IPS DF 6.9 (cell line): ENCODE measurements at regions not wholly inside any gene's neighbourhood (a gene's known extent, or its start where the extent isn't known, plus 50 kb on each side); places are given as distances from the start of the nearest gene placed in this dataset.
"Not testable (repeated sequence)": the region's sequence is repeated elsewhere in the genome, so short reads cannot be mapped to it uniquely, and the experiment has no call there.

ENCODE experiments used
- DNase-seq: peaks from one replicate; pipeline ENCODE4 v3.0.0-alpha.2; 2013; ENCODE audit warnings: low read depth, low spot score
- H3K27ac ChIP-seq: one replicate; pipeline ENCODE4 v1.5.1; 2013; ENCODE audit warnings: low read length, control low read depth
- H3K27me3 ChIP-seq: 2 replicates; pipeline ENCODE4 v1.6.1; 2013; ENCODE audit warnings: mild to moderate bottlenecking, low read length; ENCODE audit not compliant: control insufficient read depth, insufficient read depth
- H3K36me3 ChIP-seq: 2 replicates; pipeline ENCODE4 v1.6.1; 2013; ENCODE audit warnings: low read length; ENCODE audit not compliant: control insufficient read depth, insufficient read depth
- H3K4me1 ChIP-seq: 2 replicates; pipeline ENCODE4 v1.6.1; 2013; ENCODE audit warnings: low read length; ENCODE audit not compliant: control insufficient read depth, insufficient read depth
- H3K4me3 ChIP-seq: 2 replicates; pipeline ENCODE4 v1.5.1; 2013; ENCODE audit warnings: mild to moderate bottlenecking, low read length
- H3K9me3 ChIP-seq: 2 replicates; pipeline ENCODE4 v1.6.1; 2013; ENCODE audit warnings: low read length, inconsistent platforms; ENCODE audit not compliant: control insufficient read depth, insufficient read depth
- WGBS: extraction: QIAGEN DNeasy Blood & Tissue Kit; methylation state at CpG from one replicate; pipeline ENCODE4 v1.1.7; 2013; ENCODE audit warnings: mixed read lengths, missing lambda C conversion rate; ENCODE audit not compliant: insufficient read length, insufficient coverage; 5-methylcytosine and 5-hydroxymethylcytosine counted together

- no peaks in the 10 kb centered on the region for H3K36me3 ChIP-seq
- no peaks in the 10 kb centered on the region for H3K4me1 ChIP-seq
- no peak overlapping the region for H3K4me3 ChIP-seq
- no peak overlapping the region for H3K27ac ChIP-seq
- WGBS, result no CpG with 5 or more reads among the region's 4 CpGs
- no peak for DNase-seq
- H3K9me3 ChIP-seq, result no peaks in the 10 kb centered on the region
- H3K27me3 ChIP-seq, result no peaks in the 10 kb centered on the region
Measured at GRCh38 chr10:25849988-25850387, 84.0 kb upstream of the MYO3A start.

- H3K27me3 ChIP-seq, result no peaks in the 10 kb centered on the region
- no peaks in the 10 kb centered on the region for H3K36me3 ChIP-seq
- DNase-seq, result no peak
- no peak overlapping the region for H3K4me3 ChIP-seq
- no peak overlapping the region for H3K27ac ChIP-seq
- no peaks in the 10 kb centered on the region for H3K4me1 ChIP-seq
- no peaks in the 10 kb centered on the region for H3K9me3 ChIP-seq
- WGBS, result no CpG with 5 or more reads among the region's 7 CpGs
Measured at GRCh38 chr10:25851548-25851947, 82.5 kb upstream of the MYO3A start.

GRCh38 chr10:25852364-25852941 is 81.6 kb upstream of the MYO3A start:
- H3K27ac ChIP-seq, result no peak overlapping the region
- no peaks in the 10 kb centered on the region for H3K36me3 ChIP-seq
- H3K4me1 ChIP-seq, result no peaks in the 10 kb centered on the region
- no peak for DNase-seq
- H3K27me3 ChIP-seq, result no peaks in the 10 kb centered on the region
- H3K4me3 ChIP-seq, result no peak overlapping the region
- no CpG with 5 or more reads among the region's 8 CpGs for WGBS
- no peaks in the 10 kb centered on the region for H3K9me3 ChIP-seq

- no peaks in the 10 kb centered on the region for H3K4me1 ChIP-seq
- DNase-seq, result no peak
- no CpG with 5 or more reads among the region's 3 CpGs for WGBS
- H3K36me3 ChIP-seq, result no peaks in the 10 kb centered on the region
- H3K27ac ChIP-seq, result no peak overlapping the region
- no peak overlapping the region for H3K4me3 ChIP-seq
- no peaks in the 10 kb centered on the region; the same call in 1 of the 2 replicates for H3K9me3 ChIP-seq
- H3K27me3 ChIP-seq, result no peaks in the 10 kb centered on the region
Measured at GRCh38 chr10:25858076-25858475, 76.0 kb upstream of the MYO3A start.

GRCh38 chr10:25865267-25865666 is 68.8 kb upstream of the MYO3A start:
- H3K9me3 ChIP-seq, result no peaks in the 10 kb centered on the region; the same call in 1 of the 2 replicates
- H3K27ac ChIP-seq, result no peak overlapping the region
- H3K27me3 ChIP-seq, result no peaks in the 10 kb centered on the region
- H3K36me3 ChIP-seq, result no peaks in the 10 kb centered on the region
- H3K4me3 ChIP-seq, result no peak overlapping the region
- DNase-seq, result no peak
- no peaks in the 10 kb centered on the region for H3K4me1 ChIP-seq

GRCh38 chr10:25867321-25867720 is 66.7 kb upstream of the MYO3A start:
- no peaks in the 10 kb centered on the region for H3K9me3 ChIP-seq
- no peak overlapping the region for H3K27ac ChIP-seq
- no peak for DNase-seq
- no CpG with 5 or more reads among the region's 3 CpGs for WGBS
- H3K36me3 ChIP-seq, result no peaks in the 10 kb centered on the region
- H3K27me3 ChIP-seq, result no peaks in the 10 kb centered on the region
- H3K4me3 ChIP-seq, result no peak overlapping the region
- no peaks in the 10 kb centered on the region for H3K4me1 ChIP-seq

GRCh38 chr10:25869067-25869591 is 64.9 kb upstream of the MYO3A start:
- H3K27ac ChIP-seq, result no peak overlapping the region
- no peaks in the 10 kb centered on the region for H3K27me3 ChIP-seq
- no peak for DNase-seq
- no peaks in the 10 kb centered on the region for H3K36me3 ChIP-seq
- no peaks in the 10 kb centered on the region for H3K9me3 ChIP-seq
- WGBS, result no CpG with 5 or more reads among the region's 7 CpGs
- H3K4me1 ChIP-seq, result no peaks in the 10 kb centered on the region
- no peak overlapping the region for H3K4me3 ChIP-seq

- Histone ChIP-seq H3K36me3 (no peaks in the 10 kb centered on the region), H3K27me3 (no peaks in the 10 kb centered on the region), H3K27ac (no peak overlapping the region), H3K4me1 (no peaks in the 10 kb centered on the region), H3K9me3 (no peaks in the 10 kb centered on the region), H3K4me3 (no peak overlapping the region)
- DNase-seq, result no peak
- no CpG with 5 or more reads among the region's 3 CpGs for WGBS
Measured at GRCh38 chr10:25869609-25870008, 64.4 kb upstream of the MYO3A start.

- not testable (repeated sequence) for H3K4me3 ChIP-seq, H3K4me1 ChIP-seq, H3K36me3 ChIP-seq, H3K27me3 ChIP-seq, DNase-seq, H3K9me3 ChIP-seq, H3K27ac ChIP-seq
- no CpG with 5 or more reads among the region's 2 CpGs for WGBS
Measured at GRCh38 chr10:25874402-25874801, 59.6 kb upstream of the MYO3A start.

GRCh38 chr10:25875556-25876165 is 58.4 kb upstream of the MYO3A start:
- Histone ChIP-seq H3K9me3 (no peaks in the 10 kb centered on the region), H3K27me3 (no peaks in the 10 kb centered on the region), H3K27ac (no peak overlapping the region), H3K36me3 (no peaks in the 10 kb centered on the region), H3K4me1 (no peaks in the 10 kb centered on the region), H3K4me3 (no peak overlapping the region)
- no CpG with 5 or more reads among the region's 7 CpGs for WGBS
- DNase-seq, result peak; percentile 54

GRCh38 chr10:25877296-25877695 is 56.7 kb upstream of the MYO3A start:
- Histone ChIP-seq H3K27ac (no peak overlapping the region), H3K4me3 (no peak overlapping the region), H3K27me3 (no peaks in the 10 kb centered on the region), H3K9me3 (no peaks in the 10 kb centered on the region), H3K4me1 (no peaks in the 10 kb centered on the region), H3K36me3 (no peaks in the 10 kb centered on the region)
- no peak for DNase-seq
